Keratinocyte (primary cell): ENCODE measurements at regions not wholly inside any gene's neighbourhood (a gene's known extent, or its start where the extent isn't known, plus 50 kb on each side); places are given as distances from the start of the nearest gene placed in this dataset.

ENCODE experiments used
- EZH2 ChIP-seq: IDR thresholded peaks from one replicate; pipeline ENCODE4 v1.6.1; 2012; ENCODE audit warnings: inconsistent platforms, mild to moderate bottlenecking, low read length, moderate library complexity
- TF ChIP-seq, protein P1 (sequence below), 3 experiments: IDR thresholded peaks in 1 of 3; conservative IDR thresholded peaks in 1 of 3; optimal IDR thresholded peaks in 1 of 3; 2 replicates in 2 of 3; 3 replicates in 1 of 3; pipeline versions ENCODE3 to v1.5.1; 2011; ENCODE audit warnings: low read length in 3 of 3, mild to moderate bottlenecking in 3 of 3, moderate library complexity in 2 of 3, control low read depth in 1 of 3, inconsistent platforms in 1 of 3; ENCODE audit not compliant: insufficient read depth in 2 of 3; ENCODE audit errors: extremely low read depth in 1 of 3

DNA sequence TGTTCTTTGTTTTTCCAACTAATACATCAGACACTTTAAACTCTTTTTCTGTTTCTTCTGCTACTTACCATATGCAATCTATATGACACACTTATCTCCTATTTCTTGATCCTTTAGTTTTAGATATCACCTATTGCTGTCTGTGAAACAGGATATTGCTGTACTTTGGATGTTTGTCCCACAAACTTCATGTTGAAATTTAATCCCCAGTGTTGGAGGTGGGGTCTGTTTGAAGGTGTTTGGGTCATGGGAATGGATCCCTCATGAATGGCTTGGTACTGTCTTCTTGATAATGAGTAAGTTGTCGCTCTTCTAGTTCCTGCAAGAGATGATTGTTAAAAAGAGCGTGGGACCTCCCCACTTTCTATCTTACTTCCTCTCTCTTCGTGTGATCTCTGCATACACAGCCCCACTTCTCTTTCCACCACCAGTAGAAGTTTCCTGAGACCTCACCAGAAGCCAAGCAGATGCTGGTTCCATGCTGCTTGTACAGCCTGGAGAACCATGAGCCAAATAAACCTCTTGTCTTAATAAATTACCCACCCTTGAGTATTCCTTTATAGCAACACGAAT lies 244.2 kb downstream of the NHLRC3 start:
- TF ChIP-seq, protein P1, sequence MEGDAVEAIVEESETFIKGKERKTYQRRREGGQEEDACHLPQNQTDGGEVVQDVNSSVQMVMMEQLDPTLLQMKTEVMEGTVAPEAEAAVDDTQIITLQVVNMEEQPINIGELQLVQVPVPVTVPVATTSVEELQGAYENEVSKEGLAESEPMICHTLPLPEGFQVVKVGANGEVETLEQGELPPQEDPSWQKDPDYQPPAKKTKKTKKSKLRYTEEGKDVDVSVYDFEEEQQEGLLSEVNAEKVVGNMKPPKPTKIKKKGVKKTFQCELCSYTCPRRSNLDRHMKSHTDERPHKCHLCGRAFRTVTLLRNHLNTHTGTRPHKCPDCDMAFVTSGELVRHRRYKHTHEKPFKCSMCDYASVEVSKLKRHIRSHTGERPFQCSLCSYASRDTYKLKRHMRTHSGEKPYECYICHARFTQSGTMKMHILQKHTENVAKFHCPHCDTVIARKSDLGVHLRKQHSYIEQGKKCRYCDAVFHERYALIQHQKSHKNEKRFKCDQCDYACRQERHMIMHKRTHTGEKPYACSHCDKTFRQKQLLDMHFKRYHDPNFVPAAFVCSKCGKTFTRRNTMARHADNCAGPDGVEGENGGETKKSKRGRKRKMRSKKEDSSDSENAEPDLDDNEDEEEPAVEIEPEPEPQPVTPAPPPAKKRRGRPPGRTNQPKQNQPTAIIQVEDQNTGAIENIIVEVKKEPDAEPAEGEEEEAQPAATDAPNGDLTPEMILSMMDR (optimal IDR thresholded peaks at IDR 0.05 in 1 of 3, IDR thresholded peaks at IDR 0.05 in 1 of 3, conservative IDR thresholded peaks at IDR 0.05 in 1 of 3; ENCODE audit: extremely low read depth in 1 of 3, insufficient read depth in 2 of 3, low read length in 3 of 3), result no peak
- no peak for TF ChIP-seq EZH2
